IgD-negative memory B cell (primary cell): ENCODE measurements at regions not wholly inside any gene's neighbourhood (a gene's known extent, or its start where the extent isn't known, plus 50 kb on each side); places are given as distances from the start of the nearest gene placed in this dataset.

Experiments used
- H3K27ac Mint-ChIP-seq, 3 donors: one replicate each; pipeline ENCODE4 v1.8.0; 2020 to 2022; ENCODE audit warnings: mild to moderate bottlenecking in 3 of 3, mixed read lengths in 3 of 3, moderate library complexity in 1 of 3
- H3K27me3 Mint-ChIP-seq: one replicate; pipeline ENCODE4 v1.8.0; 2021; ENCODE audit warnings: mixed read lengths
- H3K36me3 Mint-ChIP-seq: one replicate; pipeline ENCODE4 v1.8.0; 2020; ENCODE audit warnings: mild to moderate bottlenecking, mixed read lengths
- H3K4me1 Mint-ChIP-seq, 3 donors: one replicate each; pipeline ENCODE4 v1.8.0; 2020 to 2022; ENCODE audit warnings: mixed read lengths in 3 of 3, mild to moderate bottlenecking in 1 of 3
- H3K4me3 Mint-ChIP-seq, 4 donors: one replicate each; pipeline ENCODE4 v1.8.0; 2020 to 2022; ENCODE audit warnings: mild to moderate bottlenecking in 4 of 4, mixed read lengths in 4 of 4, moderate library complexity in 3 of 4
- H3K9me3 Mint-ChIP-seq, 3 donors: one replicate each; pipeline ENCODE4 v1.8.0; 2020 to 2021; ENCODE audit warnings: mixed read lengths in 3 of 3, mild to moderate bottlenecking in 1 of 3

DNA sequence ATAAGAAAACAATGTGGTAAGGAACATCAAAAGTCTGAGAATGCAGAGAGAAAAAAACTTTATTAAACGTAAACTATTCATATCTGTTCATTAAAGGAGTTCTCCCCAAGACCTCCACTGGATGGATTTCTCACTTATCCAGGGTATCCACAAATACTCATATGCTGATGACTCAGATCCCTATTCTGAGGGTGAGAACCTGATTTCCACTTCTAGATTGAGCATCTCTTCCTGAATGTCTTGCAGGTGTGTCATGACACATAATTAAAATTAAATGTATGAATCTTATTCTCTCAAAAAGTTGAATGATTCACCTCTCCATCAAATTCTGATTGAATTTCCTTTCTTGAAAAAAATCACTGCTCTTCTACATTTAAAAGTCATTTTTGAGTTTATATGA lies 199.9 kb downstream of the MFSD1 start:
- no peaks in the 10 kb centered on the region for H3K4me1 Mint-ChIP-seq
- no peaks in the 10 kb centered on the region for H3K9me3 Mint-ChIP-seq
- no peak overlapping the region for H3K4me3 Mint-ChIP-seq
- no peaks in the 10 kb centered on the region for H3K27me3 Mint-ChIP-seq
- H3K36me3 Mint-ChIP-seq, result no peaks in the 10 kb centered on the region
- no peak overlapping the region for H3K27ac Mint-ChIP-seq

DNA sequence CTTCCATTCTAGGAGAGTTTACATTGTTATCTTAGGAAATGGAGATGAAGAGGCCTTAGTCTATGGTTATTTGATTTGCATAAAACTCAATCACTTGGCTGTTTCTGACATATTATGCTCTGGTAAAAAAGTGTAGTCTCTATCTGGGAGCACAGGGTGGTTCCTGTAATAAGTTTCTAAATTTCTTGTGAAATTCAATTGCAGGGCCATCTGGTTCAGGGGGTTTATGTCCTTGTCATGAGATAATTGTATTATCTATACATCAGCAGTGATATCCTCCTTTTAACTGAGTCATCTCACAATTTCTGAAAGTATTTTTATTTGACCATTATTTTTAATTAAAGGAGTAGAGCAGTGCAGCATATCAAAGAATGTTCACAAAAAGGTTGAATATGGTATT lies 203.3 kb downstream of the MFSD1 start:
- Mint-ChIP-seq H3K27me3 (no peaks in the 10 kb centered on the region), H3K4me3 (no peak overlapping the region), H3K36me3 (no peaks in the 10 kb centered on the region), H3K9me3 (peaks cover 0 to 3% (median 2%) of the 10 kb centered on the region in 3 donors), H3K27ac (no peak overlapping the region), H3K4me1 (no peaks in the 10 kb centered on the region)

DNA sequence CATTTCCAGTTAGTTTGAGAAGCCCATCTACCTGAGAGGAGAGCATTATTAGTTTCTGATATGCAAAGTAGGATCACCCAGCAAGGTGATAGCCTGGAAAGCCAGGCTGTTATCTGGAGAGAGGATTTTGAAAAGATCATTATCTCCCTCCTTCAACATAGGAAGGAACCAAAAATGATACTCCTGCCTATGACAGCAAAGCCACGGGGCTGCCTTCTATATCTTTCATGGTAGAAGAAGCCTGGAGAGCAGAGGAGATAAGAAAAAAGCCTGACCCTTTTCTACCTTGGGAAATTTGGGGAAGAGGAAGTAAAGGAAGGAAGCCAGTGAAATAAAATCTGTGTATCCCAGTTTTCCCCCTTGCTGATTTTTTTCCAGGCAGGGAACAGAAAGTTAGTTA lies 205.5 kb downstream of the MFSD1 start:
- H3K4me1 Mint-ChIP-seq, result no peaks in the 10 kb centered on the region
- peaks cover 0 to 4% (median 4%) of the 10 kb centered on the region in 3 donors for H3K9me3 Mint-ChIP-seq
- H3K27ac Mint-ChIP-seq, result no peak overlapping the region
- H3K36me3 Mint-ChIP-seq, result no peaks in the 10 kb centered on the region
- H3K27me3 Mint-ChIP-seq, result no peaks in the 10 kb centered on the region
- no peak overlapping the region for H3K4me3 Mint-ChIP-seq

DNA sequence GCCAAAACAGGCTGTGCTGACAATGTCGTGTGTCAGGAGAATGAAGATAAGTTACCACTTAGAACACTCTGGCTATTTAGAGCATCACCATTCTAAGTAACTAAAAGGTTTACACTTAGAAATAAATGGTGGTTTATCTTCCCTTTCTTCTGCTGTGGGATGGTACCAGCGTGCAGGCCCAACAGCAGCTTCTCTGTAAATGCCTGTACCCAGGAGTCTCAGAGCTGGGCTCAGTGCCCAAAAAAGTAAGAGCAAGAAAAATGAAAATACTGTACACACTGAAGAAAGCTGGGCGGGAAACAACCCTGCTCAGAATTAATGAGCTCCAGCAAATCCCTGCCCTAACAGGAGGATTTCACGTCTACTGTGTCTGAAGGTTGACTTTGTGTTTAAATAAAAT lies 206.5 kb downstream of the MFSD1 start:
- no peak overlapping the region for H3K4me3 Mint-ChIP-seq
- H3K27ac Mint-ChIP-seq, result no peak overlapping the region
- no peaks in the 10 kb centered on the region for H3K4me1 Mint-ChIP-seq
- peaks cover 0 to 4% (median 4%) of the 10 kb centered on the region in 3 donors for H3K9me3 Mint-ChIP-seq
- H3K36me3 Mint-ChIP-seq, result no peaks in the 10 kb centered on the region
- no peaks in the 10 kb centered on the region for H3K27me3 Mint-ChIP-seq

DNA sequence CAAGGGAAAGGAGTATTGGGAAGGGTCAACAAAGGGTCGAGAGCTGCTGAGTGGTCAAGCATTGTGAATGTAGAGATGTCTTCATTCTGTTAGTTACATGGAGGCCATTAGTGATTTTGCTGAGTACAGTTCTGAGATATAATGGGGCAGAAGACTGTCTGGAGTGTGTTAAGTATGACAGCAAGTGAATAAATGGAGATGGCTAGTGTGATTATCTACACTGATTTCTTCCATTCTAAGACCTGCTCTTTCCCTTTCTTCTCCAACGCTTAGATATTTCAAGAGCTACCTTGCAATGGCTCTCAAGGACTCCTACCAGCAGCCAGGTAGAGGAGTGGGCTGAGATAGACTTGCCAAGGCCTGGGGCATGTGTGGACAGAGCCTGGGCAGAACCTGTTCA lies 216.5 kb downstream of the MFSD1 start:
- no peaks in the 10 kb centered on the region for H3K36me3 Mint-ChIP-seq
- H3K27me3 Mint-ChIP-seq, result no peaks in the 10 kb centered on the region
- H3K4me1 Mint-ChIP-seq, result peaks cover 0 to 2% (median 0%) of the 10 kb centered on the region in 3 donors
- H3K9me3 Mint-ChIP-seq, result peaks cover 2 to 9% (median 7%) of the 10 kb centered on the region in 3 donors
- H3K4me3 Mint-ChIP-seq, result no peak overlapping the region
- no peak overlapping the region for H3K27ac Mint-ChIP-seq

DNA sequence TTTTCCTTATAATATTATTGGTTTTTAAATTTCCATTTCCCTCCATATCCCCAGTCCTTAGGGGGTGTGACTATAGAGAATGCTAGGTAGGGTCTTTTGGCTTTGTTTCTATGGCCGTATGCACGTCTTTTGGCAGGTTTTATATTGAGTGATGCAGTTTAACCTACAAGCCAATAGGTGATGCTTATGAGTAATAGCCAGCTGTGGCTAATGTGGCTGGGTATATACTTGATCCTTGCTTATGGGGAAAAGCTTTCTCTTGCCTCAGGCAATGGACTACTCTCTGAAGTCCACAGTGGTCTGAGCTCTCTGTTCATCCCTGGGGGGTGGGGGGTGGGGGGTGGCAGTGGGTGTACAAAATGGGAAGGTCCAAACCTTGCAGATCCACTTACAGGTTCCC lies 223.9 kb downstream of the MFSD1 start:
- Mint-ChIP-seq H3K4me1 (no peaks in the 10 kb centered on the region), H3K27ac (no peak overlapping the region), H3K27me3 (peaks cover 2% of the 10 kb centered on the region), H3K4me3 (no peak overlapping the region), H3K36me3 (no peaks in the 10 kb centered on the region), H3K9me3 (peaks cover 0 to 7% (median 6%) of the 10 kb centered on the region in 3 donors)

DNA sequence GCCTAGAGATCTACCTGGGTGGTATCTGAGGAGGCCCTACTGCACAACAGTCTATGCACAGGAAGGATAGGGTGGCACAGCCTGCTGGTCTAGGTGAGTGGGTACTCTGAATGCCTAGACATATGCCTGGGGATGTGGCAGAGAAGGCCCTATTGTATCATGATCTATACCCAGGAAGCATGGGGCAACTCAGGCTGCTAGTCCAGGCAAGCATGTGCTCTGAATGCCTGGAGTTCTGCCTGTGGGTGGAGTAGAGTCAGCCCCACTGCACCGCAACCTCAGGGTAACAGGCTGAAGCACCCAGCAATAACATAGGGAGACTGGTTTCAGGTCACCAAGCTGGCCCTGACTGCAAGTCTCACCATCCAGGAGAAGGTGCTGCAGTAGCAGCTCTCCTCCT lies 224.7 kb downstream of the MFSD1 start:
- no peak overlapping the region for H3K4me3 Mint-ChIP-seq
- H3K27me3 Mint-ChIP-seq, result peaks cover 2% of the 10 kb centered on the region
- H3K27ac Mint-ChIP-seq, result no peak overlapping the region

DNA sequence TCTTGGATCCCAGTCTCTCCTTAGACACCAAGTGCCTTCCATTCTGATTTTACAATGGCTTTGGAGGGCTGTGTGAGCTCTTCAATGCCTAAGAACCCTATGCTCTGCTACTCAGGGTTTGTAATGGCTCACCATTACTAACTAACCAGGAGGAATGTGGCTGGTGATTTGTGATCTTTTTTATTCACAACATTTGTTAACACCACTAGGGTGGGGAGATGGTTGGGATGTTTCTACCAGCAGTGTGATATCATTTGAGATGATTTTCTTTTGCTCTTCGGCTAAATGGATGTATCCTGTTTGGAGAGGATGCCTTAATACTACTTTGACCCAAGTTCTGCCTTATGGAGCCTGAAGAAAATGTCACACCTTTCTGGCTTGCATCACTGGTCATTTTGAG lies 226.9 kb downstream of the MFSD1 start:
- Mint-ChIP-seq H3K4me1 (no peaks in the 10 kb centered on the region), H3K27ac (no peak overlapping the region)

More for the DNA sequence above, 224.7 kb downstream of the MFSD1 start:
- Mint-ChIP-seq H3K9me3 (peaks cover 0 to 7% (median 3%) of the 10 kb centered on the region in 3 donors), H3K4me1 (no peaks in the 10 kb centered on the region), H3K36me3 (no peaks in the 10 kb centered on the region)

DNA sequence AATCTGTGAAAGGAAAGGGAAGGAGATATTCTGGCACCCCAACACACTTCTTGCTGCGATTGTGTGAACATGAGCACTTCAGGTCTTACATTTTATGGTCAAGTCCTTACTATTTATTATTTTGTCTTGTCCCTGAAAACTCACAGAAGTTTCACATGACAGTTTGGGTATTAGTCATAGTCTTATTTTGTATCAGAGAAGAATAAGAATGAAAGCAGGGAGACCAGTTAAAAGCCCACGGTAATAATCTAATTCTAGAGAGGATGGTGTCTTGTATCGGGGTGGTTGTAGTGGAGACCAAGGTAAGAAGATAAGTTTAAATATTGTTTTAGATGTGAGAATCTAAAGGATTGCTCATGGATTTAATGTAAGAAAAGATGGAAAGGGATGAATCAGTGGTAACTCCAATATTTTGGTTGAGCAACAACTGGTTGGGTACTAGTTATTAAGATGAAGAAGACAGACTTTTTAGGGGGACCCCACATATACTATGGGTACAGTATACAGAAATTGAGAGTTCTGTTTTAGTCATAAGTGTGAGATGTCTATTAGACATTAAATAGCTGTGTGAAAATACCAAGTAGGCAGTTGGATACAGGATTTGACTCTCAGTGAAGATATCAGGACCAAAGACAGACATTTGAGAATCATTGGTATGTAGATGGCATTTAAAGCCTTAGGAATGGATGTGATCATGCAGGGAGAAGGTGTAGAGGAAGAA lies 227.6 kb downstream of the MFSD1 start:
- no peak overlapping the region for H3K4me3 Mint-ChIP-seq
- H3K27me3 Mint-ChIP-seq, result peaks cover 2% of the 10 kb centered on the region
- H3K4me1 Mint-ChIP-seq, result no peaks in the 10 kb centered on the region
- H3K9me3 Mint-ChIP-seq, result peaks cover under 1 to 5% (median 4%) of the 10 kb centered on the region in 3 donors
- H3K36me3 Mint-ChIP-seq, result no peaks in the 10 kb centered on the region
- no peak overlapping the region for H3K27ac Mint-ChIP-seq

More for the DNA sequence above, 226.9 kb downstream of the MFSD1 start:
- Mint-ChIP-seq H3K9me3 (peaks cover 0 to 5% (median 0%) of the 10 kb centered on the region in 3 donors), H3K36me3 (no peaks in the 10 kb centered on the region), H3K4me3 (no peak overlapping the region), H3K27me3 (peaks cover 2% of the 10 kb centered on the region)

DNA sequence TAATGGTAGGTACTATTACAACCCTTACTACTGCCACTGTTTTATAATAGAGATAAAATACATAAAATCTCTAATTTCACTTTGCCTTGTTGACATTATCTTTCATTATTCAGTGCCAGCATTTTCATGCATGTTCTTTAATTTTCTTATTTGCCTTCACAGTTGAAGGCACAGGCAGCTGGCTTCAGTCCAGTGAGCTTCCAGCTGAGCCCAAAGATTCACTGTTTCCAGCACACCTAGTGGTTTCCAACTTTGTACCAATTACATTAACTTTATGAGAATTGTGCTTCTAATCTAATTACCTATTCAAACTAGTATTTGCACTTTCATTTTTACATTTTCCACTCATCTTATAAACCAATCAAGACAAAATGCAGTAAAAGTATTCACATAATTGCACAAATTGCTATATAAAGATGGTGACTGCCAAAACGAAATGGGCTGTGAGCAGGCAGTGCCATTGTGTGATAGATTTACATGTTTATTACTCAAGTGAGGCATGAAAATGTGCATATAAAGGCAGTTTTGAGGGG lies 228.3 kb downstream of the MFSD1 start:
- Mint-ChIP-seq H3K27ac (no peak overlapping the region), H3K4me1 (no peaks in the 10 kb centered on the region)

DNA sequence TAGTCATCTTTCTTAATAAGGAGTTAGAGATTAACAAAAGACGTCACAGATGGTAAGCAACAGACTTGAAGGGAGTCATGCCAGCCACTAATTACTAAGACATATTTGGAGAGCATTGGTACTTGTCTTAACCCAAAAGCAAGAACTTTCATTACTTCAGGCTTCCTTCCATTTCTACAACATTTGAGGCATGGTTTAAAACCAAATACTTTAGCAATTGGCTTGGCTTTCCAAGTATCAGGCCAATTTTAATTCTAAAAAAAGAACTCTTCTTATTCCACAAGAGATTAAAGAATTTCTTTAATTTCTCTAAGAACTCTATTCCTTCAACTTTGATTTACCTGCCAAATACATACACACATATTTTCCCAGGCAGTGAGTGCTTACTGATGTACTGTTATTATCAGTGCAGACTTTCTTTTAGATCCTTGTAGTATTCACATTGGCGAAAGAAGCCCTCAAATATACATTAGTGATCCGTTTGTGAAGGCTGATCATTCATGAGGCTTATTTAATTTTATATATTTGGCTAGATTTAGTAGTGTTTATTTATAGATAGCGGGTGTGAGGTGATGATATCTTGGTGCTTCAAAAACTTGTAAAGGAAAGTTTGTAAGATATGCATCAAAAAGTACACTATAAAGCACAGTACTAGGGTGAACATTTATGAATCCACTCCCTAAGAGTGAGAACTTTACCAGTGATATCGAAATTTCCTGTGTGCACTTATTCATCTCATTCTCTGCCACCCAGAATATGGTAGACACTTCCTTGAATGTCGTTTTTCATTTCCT lies 229.2 kb downstream of the MFSD1 start:
- no peak overlapping the region for H3K27ac Mint-ChIP-seq
- H3K36me3 Mint-ChIP-seq, result no peaks in the 10 kb centered on the region
- H3K9me3 Mint-ChIP-seq, result peaks cover 3 to 6% (median 4%) of the 10 kb centered on the region in 3 donors
- H3K4me3 Mint-ChIP-seq, result no peak overlapping the region
- H3K27me3 Mint-ChIP-seq, result peaks cover 2% of the 10 kb centered on the region
- no peaks in the 10 kb centered on the region for H3K4me1 Mint-ChIP-seq

More for the DNA sequence above, 228.3 kb downstream of the MFSD1 start:
- Mint-ChIP-seq H3K36me3 (no peaks in the 10 kb centered on the region), H3K4me3 (no peak overlapping the region), H3K9me3 (peaks cover 3 to 5% (median 4%) of the 10 kb centered on the region in 3 donors), H3K27me3 (peaks cover 2% of the 10 kb centered on the region)

DNA sequence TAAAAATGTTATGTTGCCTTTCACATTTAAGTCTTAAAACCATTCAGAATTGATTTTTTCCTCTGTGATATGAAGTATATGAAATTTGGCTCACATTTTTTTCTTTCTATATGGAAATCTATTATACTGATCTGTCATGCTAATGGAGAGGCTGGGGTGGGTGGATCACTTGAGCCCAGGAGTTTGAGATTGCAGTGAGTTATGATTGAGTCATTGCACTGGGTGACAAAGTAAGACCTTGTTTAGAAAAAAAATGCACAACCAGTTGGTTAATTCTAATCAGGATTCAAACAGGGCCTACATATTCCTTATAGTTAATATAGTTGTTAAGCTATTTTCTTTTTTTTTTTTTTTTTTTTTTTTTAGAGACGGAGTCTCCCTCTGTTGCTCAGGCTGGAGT lies 230.5 kb downstream of the MFSD1 start:
- no peaks in the 10 kb centered on the region for H3K4me1 Mint-ChIP-seq

DNA sequence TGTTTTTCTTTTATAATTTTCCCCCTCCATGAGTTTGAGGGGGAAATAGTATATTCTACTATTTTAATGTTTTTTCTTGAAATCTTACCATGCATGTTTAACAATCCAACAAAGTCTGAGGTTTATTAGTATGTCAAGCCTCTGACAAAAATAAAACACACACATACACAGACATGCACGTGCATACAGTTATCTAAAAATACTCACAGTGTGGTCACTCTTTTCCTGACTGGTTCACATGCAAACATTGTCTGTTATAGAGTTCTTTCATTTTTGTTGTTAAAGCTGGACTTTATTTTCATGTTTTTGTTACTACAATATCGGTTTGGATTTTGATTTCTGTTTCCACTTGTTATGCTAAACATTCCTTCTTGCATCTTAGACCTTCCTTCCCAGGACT lies 236.6 kb downstream of the MFSD1 start:
- Mint-ChIP-seq H3K4me1 (no peaks in the 10 kb centered on the region), H3K27me3 (no peaks in the 10 kb centered on the region), H3K4me3 (no peak overlapping the region), H3K27ac (no peak overlapping the region), H3K9me3 (peaks cover 3 to 6% (median 6%) of the 10 kb centered on the region in 3 donors), H3K36me3 (peaks cover 2% of the 10 kb centered on the region)

More for the DNA sequence above, 230.5 kb downstream of the MFSD1 start:
- Mint-ChIP-seq H3K9me3 (peaks cover 3 to 7% (median 4%) of the 10 kb centered on the region in 3 donors), H3K4me3 (no peak overlapping the region), H3K36me3 (no peaks in the 10 kb centered on the region), H3K27me3 (peaks cover 2% of the 10 kb centered on the region), H3K27ac (no peak overlapping the region)

DNA sequence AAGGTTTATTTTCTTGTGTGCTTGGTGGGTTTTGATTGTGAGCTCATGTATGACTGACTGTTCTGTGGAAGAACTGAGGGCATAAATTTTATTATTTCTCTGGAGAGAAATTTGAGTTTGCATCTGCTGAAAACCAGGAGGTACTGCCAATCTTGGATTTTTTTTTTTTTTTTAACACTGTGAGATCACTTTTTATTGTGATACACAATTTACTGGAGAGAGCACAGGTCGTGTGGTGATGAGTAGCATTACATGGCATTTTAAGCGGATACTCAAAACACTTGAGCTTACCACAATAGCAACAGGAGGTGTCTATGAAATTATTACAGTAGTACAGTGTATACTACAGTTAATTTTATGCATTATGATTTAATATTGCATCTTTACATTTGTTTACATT lies 237.4 kb downstream of the MFSD1 start:
- H3K27ac Mint-ChIP-seq, result no peak overlapping the region
- H3K9me3 Mint-ChIP-seq, result peaks cover 2 to 5% (median 3%) of the 10 kb centered on the region in 3 donors
- H3K4me1 Mint-ChIP-seq, result no peaks in the 10 kb centered on the region
- H3K27me3 Mint-ChIP-seq, result peaks cover 2% of the 10 kb centered on the region
- H3K36me3 Mint-ChIP-seq, result peaks cover 2% of the 10 kb centered on the region
- H3K4me3 Mint-ChIP-seq, result no peak overlapping the region

DNA sequence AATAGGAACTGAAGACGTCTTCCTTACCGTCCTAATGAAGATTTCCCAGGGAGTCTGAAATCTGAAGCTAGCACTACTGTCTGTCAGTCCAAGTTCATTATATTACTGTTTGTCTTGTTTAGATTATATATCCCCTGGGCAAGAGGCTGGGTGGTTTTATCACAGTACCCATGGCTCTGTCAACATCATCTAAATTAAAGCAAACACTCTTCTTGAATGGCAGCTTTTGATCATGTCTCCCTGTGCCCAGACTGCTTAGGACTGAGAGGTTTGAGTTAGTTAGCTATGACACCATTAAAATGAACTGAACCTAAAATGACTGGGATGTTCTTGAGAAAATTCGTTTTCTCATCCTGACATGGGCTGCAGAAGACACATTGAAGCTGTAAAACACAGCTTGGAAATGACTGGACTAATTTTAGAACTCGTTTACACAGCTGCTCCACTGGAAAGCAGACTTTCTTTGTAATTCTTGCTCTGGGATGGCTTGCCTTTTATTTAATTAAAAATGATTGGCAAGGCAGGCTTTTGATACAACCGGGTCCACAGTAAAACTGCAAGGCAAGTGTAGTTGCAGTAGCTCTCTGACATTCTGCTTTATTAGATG lies 243.5 kb downstream of the MFSD1 start:
- no peaks in the 10 kb centered on the region for H3K4me1 Mint-ChIP-seq

More for the DNA sequence above, 243.5 kb downstream of the MFSD1 start:
- Mint-ChIP-seq H3K4me3 (no peak overlapping the region), H3K27me3 (peaks cover 2% of the 10 kb centered on the region), H3K27ac (no peak overlapping the region), H3K36me3 (no peaks in the 10 kb centered on the region), H3K9me3 (peaks cover 0 to 2% (median 0%) of the 10 kb centered on the region in 3 donors)
